C4-2B (cell line): ENCODE measurements at regions not wholly inside any gene's neighbourhood (a gene's known extent, or its start where the extent isn't known, plus 50 kb on each side); places are given as distances from the start of the nearest gene placed in this dataset.

Experiments used
- CTCF ChIP-seq: fragments of 450-650 bp; conservative IDR thresholded peaks from 2 replicates; pipeline ENCODE4 v1.5.1; 2017; ENCODE audit warnings: mild to moderate bottlenecking
- ZFX ChIP-seq: fragments of 450-650 bp; IDR thresholded peaks from 2 replicates; pipeline ENCODE4 v1.6.1; 2017

GRCh38 chr3:104870276-104870675 is 496.4 kb upstream of the ALCAM start:
- TF ChIP-seq CTCF, result no peak
- TF ChIP-seq ZFX, result no peak
